Activated CD8-positive, alpha-beta T cell treated with anti-CD3 and anti-CD28 coated beads for 36 hours (primary cell): ENCODE measurements at regions not wholly inside any gene's neighbourhood (a gene's known extent, or its start where the extent isn't known, plus 50 kb on each side); places are given as distances from the start of the nearest gene placed in this dataset.

Experiments used
- ATAC-seq: fragments of 200-7000 bp; cut with Tn5 transposase; one replicate; pipeline ENCODE4 v1.10.0; 2021; ENCODE audit warnings: mild to moderate bottlenecking, moderate library complexity
- CTCF ChIA-PET: fragments of 350-600 bp; sonication (Branson Sonifier 250); formaldehyde crosslinking; loops from one replicate; lab custom pipeline; 2021; ENCODE audit warnings: antibody characterized with exemption; lab: Charles Lee
- POLR2A ChIA-PET: fragments of 350-600 bp; sonication (Branson Sonifier 250); formaldehyde crosslinking; loops from one replicate; lab custom pipeline; 2021; ENCODE audit warnings: antibody characterized with exemption; lab: Charles Lee
- DNase-seq: peaks from one replicate; pipeline ENCODE4 v3.0.0-alpha.2; 2020
- H3K27ac Mint-ChIP-seq: one replicate; pipeline ENCODE4 v1.8.0; 2021; ENCODE audit warnings: mild to moderate bottlenecking, mixed read lengths
- H3K27me3 Mint-ChIP-seq: one replicate; pipeline ENCODE4 v1.8.0; 2021; ENCODE audit warnings: mixed read lengths
- H3K36me3 Mint-ChIP-seq: one replicate; pipeline ENCODE4 v1.8.0; 2021; ENCODE audit warnings: low read depth, mixed read lengths
- H3K4me1 Mint-ChIP-seq: one replicate; pipeline ENCODE4 v1.8.0; 2021; ENCODE audit warnings: low read depth, mixed read lengths
- H3K4me3 Mint-ChIP-seq: one replicate; pipeline ENCODE4 v1.8.0; 2021; ENCODE audit warnings: mild to moderate bottlenecking, moderate library complexity, mixed read lengths
- H3K9me3 Mint-ChIP-seq: one replicate; pipeline ENCODE4 v1.8.0; 2021; ENCODE audit warnings: mixed read lengths
- intact Hi-C: fragments of 100-400 bp; cut with micrococcal nuclease; formaldehyde crosslinking; loops from one replicate; pipeline ENCODE4 v1.10.0; 2022
- TF ChIP-seq, protein P1 (sequence below): fragments of 200-600 bp; IDR thresholded peaks from one replicate; pipeline ENCODE4 v1.8.0; 2022; ENCODE audit warnings: antibody characterized with exemption, mild to moderate bottlenecking

DNA sequence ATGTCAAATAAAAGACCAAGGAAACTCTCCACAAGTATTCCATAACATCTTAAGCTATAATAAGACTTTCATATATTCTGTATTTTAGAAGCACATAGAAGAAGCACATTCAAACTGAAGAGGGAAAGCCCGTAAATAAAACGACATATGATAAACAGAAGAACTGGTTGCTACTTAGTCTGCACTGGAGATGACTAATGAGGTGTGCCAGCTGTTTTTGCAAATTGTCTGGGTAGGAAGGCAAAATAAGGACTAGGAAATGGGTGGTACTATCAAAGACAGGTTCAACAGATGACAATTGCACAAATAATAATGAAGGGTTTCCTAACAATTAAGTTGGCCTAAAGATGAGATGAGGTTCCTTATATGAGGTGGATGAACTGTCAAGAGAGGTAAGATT, 593.2 kb upstream of the CCDC179 start:
- H3K4me1 Mint-ChIP-seq = no peaks in the 10 kb centered on the region
- intact Hi-C loops = no loop called here
- no peak overlapping the region for H3K27ac Mint-ChIP-seq
- ATAC-seq (no peak), DNase-seq (no peak)
- TF ChIP-seq, protein P1, sequence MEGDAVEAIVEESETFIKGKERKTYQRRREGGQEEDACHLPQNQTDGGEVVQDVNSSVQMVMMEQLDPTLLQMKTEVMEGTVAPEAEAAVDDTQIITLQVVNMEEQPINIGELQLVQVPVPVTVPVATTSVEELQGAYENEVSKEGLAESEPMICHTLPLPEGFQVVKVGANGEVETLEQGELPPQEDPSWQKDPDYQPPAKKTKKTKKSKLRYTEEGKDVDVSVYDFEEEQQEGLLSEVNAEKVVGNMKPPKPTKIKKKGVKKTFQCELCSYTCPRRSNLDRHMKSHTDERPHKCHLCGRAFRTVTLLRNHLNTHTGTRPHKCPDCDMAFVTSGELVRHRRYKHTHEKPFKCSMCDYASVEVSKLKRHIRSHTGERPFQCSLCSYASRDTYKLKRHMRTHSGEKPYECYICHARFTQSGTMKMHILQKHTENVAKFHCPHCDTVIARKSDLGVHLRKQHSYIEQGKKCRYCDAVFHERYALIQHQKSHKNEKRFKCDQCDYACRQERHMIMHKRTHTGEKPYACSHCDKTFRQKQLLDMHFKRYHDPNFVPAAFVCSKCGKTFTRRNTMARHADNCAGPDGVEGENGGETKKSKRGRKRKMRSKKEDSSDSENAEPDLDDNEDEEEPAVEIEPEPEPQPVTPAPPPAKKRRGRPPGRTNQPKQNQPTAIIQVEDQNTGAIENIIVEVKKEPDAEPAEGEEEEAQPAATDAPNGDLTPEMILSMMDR = no peak
- no peaks in the 10 kb centered on the region for H3K36me3 Mint-ChIP-seq
- H3K27me3 Mint-ChIP-seq = no peaks in the 10 kb centered on the region
- CTCF ChIA-PET = no interaction called here
- no peak overlapping the region for H3K4me3 Mint-ChIP-seq
- H3K9me3 Mint-ChIP-seq = peaks cover 5% of the 10 kb centered on the region
- POLR2A ChIA-PET = no interaction called here

GRCh38 chr11:23455321-23455891, 595.1 kb upstream of the CCDC179 start:
- no peaks in the 10 kb centered on the region for H3K4me1 Mint-ChIP-seq
- no peak overlapping the region for H3K4me3 Mint-ChIP-seq
- ATAC-seq = no peak
- ChIA-PET CTCF (no interaction called here), POLR2A (no interaction called here)
- intact Hi-C loops = no loop called here
- no peaks in the 10 kb centered on the region for H3K27me3 Mint-ChIP-seq
- DNase-seq = no peak
- H3K9me3 Mint-ChIP-seq = peaks cover 3% of the 10 kb centered on the region
- H3K27ac Mint-ChIP-seq = no peak overlapping the region
- TF ChIP-seq, protein P1 = no peak
- no peaks in the 10 kb centered on the region for H3K36me3 Mint-ChIP-seq

DNA sequence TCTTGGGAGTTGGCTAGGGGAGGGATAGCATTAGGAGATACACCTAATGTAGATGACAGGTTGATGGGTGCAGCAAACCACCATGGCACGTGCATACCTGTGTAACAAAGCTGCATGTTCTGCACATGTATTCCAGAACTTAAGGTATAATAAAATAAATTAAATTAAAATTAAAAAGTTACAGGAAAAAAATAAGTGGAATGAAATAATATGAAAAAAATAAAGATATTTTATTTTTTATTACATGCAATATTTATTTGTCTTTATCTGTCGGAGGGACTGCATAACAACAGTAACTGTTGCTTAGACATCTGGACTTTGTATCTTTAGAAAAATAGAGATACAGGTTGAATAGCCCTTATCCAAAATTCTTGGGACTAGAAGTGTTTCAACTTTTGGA, 597.4 kb upstream of the CCDC179 start:
- intact Hi-C loops = no loop called here
- Mint-ChIP-seq H3K4me1 (no peaks in the 10 kb centered on the region), H3K4me3 (no peak overlapping the region), H3K9me3 (no peaks in the 10 kb centered on the region), H3K36me3 (no peaks in the 10 kb centered on the region), H3K27me3 (no peaks in the 10 kb centered on the region), H3K27ac (no peak overlapping the region)
- POLR2A ChIA-PET = no interaction called here
- TF ChIP-seq, protein P1 = no peak
- no peak for DNase-seq
- CTCF ChIA-PET = no interaction called here
- ATAC-seq = no peak

- Mint-ChIP-seq H3K36me3 (no peaks in the 10 kb centered on the region), H3K4me3 (no peak overlapping the region), H3K27me3 (no peaks in the 10 kb centered on the region), H3K9me3 (peaks cover 2% of the 10 kb centered on the region), H3K4me1 (no peaks in the 10 kb centered on the region), H3K27ac (no peak overlapping the region)
- ATAC-seq (no peak), DNase-seq (no peak)
- ChIA-PET POLR2A (no interaction called here), CTCF (no interaction called here)
- TF ChIP-seq, protein P1 = no peak
- intact Hi-C loops = no loop called here
These were observed 611.6 kb upstream of the CCDC179 start for GRCh38 chr11:23471878-23472277.

DNA sequence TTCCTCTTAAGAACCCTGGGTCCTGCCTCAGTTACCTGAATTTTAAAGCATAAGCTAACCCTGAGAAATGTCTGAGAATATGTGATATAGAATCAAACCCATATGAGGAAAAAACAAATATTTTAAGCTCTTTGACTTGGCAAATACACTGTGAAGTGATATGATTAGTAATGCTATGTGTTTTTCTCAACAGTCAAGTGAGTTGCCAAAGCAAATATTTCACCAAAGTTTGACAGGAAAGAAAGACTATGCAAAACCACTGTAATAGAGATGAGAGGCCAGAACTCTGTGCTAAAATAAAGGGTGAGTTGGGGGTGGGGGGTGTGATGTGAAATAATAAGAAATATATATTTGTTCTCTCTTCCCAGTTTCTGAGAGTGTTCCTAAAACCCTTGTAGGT, 613.5 kb upstream of the CCDC179 start:
- Mint-ChIP-seq H3K27ac (no peak overlapping the region), H3K9me3 (peaks cover 2% of the 10 kb centered on the region), H3K4me1 (no peaks in the 10 kb centered on the region), H3K36me3 (no peaks in the 10 kb centered on the region), H3K4me3 (no peak overlapping the region), H3K27me3 (no peaks in the 10 kb centered on the region)
- intact Hi-C loops = no loop called here
- TF ChIP-seq, protein P1 = no peak
- ChIA-PET CTCF (no interaction called here), POLR2A (no interaction called here)
- DNase-seq (no peak), ATAC-seq (no peak)
